ENCODE measurements at regions not wholly inside any gene's neighbourhood (a gene's known extent, or its start where the extent isn't known, plus 50 kb on each side); places are given as distances from the start of the nearest gene placed in this dataset.

DNA sequence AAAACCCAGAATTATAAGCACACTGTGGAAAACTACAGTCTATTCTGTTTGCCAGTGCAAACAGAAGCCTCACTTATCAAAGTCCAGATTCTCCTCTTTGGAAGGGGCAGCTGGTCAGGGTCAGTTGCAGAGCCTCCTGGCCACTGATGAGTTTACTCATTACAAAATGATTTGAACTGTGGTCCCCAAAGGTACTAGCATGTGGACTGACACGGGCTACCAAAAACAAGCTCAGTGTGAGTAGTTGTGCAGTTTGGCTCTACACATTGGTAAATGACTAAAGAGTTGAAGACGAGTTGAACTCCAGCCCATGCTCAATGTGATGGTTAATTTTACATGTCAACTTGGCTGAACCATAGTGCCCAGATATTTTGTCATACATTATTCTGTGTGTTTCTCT, 221.5 kb downstream of the ZIC4 start:
- Histone ChIP-seq H3K9ac (ENCODE audit: low read depth, low read length, poor library complexity, severe bottlenecking) (no peak overlapping the region), H3K4me2 (ENCODE audit: low read depth, low read length, poor library complexity, severe bottlenecking) (no peak overlapping the region)
- TF ChIP-seq EZH2phosphoT487 (IDR thresholded peaks at IDR 0.05; ENCODE audit: borderline replicate concordance) (no peak), CTCF (conservative IDR thresholded peaks at IDR 0.05; ENCODE audit: low read length) (no peak)

GRCh38 chr3:147173257-147173656, 233.1 kb downstream of the ZIC4 start:
- H3K79me2 ChIP-seq (ENCODE audit: insufficient read depth, low read length), result no peaks in the 10 kb centered on the region
- no peaks in the 10 kb centered on the region for H3F3A ChIP-seq (ENCODE audit: low read depth)
- H3K27me3 ChIP-seq (ENCODE audit: insufficient read depth, low read length, poor library complexity, severe bottlenecking), result no peaks in the 10 kb centered on the region
- no peak overlapping the region for H2AFZ ChIP-seq (ENCODE audit: low read length)
- H3K9me3 ChIP-seq (ENCODE audit: insufficient read depth, low read depth, low read length), result no peaks in the 10 kb centered on the region
- no peaks in the 10 kb centered on the region for H3K4me1 ChIP-seq (ENCODE audit: insufficient read depth, low read length, poor library complexity, severe bottlenecking)
- H3K4me3 ChIP-seq (ENCODE audit: low read length, poor library complexity, severe bottlenecking), result no peak overlapping the region
- no peaks in the 10 kb centered on the region for H3K36me3 ChIP-seq (ENCODE audit: insufficient read depth, low read length)
- H3K9me2 ChIP-seq (replicated peaks; ENCODE audit: low read depth, low read length), result no peaks in the 10 kb centered on the region
- no peak for TF ChIP-seq EZH2phosphoT487 (IDR thresholded peaks at IDR 0.05; ENCODE audit: borderline replicate concordance)
- no peak for TF ChIP-seq CTCF (conservative IDR thresholded peaks at IDR 0.05; ENCODE audit: low read length)
- H4K20me1 ChIP-seq (ENCODE audit: insufficient read depth, low read length, poor library complexity, severe bottlenecking), result no peaks in the 10 kb centered on the region
- no peak overlapping the region for H3K9ac ChIP-seq (ENCODE audit: low read depth, low read length, poor library complexity, severe bottlenecking)
- no peak overlapping the region for H3K4me2 ChIP-seq (ENCODE audit: low read depth, low read length, poor library complexity, severe bottlenecking)

More for the DNA sequence above, 221.5 kb downstream of the ZIC4 start:
- Histone ChIP-seq H2AFZ (ENCODE audit: low read length) (no peak overlapping the region), H3K79me2 (ENCODE audit: insufficient read depth, low read length) (no peaks in the 10 kb centered on the region), H3F3A (ENCODE audit: low read depth) (no peaks in the 10 kb centered on the region), H3K4me3 (ENCODE audit: low read length, poor library complexity, severe bottlenecking) (no peak overlapping the region), H3K9me2 (replicated peaks; ENCODE audit: low read depth, low read length) (no peaks in the 10 kb centered on the region), H3K4me1 (ENCODE audit: insufficient read depth, low read length, poor library complexity, severe bottlenecking) (no peaks in the 10 kb centered on the region), H4K20me1 (ENCODE audit: insufficient read depth, low read length, poor library complexity, severe bottlenecking) (no peaks in the 10 kb centered on the region), H3K27me3 (ENCODE audit: insufficient read depth, low read length, poor library complexity, severe bottlenecking) (no peaks in the 10 kb centered on the region), H3K36me3 (ENCODE audit: insufficient read depth, low read length) (no peaks in the 10 kb centered on the region), H3K9me3 (ENCODE audit: insufficient read depth, low read depth, low read length) (no peaks in the 10 kb centered on the region)

GRCh38 chr3:147162743-147163142, 243.6 kb downstream of the ZIC4 start:
- Histone ChIP-seq H3K4me3 (ENCODE audit: low read length, poor library complexity, severe bottlenecking) (no peak overlapping the region), H3K79me2 (ENCODE audit: insufficient read depth, low read length) (no peaks in the 10 kb centered on the region), H3K4me2 (ENCODE audit: low read depth, low read length, poor library complexity, severe bottlenecking) (no peak overlapping the region), H3K9ac (ENCODE audit: low read depth, low read length, poor library complexity, severe bottlenecking) (no peak overlapping the region), H3K9me3 (ENCODE audit: insufficient read depth, low read depth, low read length) (no peaks in the 10 kb centered on the region), H4K20me1 (ENCODE audit: insufficient read depth, low read length, poor library complexity, severe bottlenecking) (no peaks in the 10 kb centered on the region), H2AFZ (ENCODE audit: low read length) (no peak overlapping the region), H3K4me1 (ENCODE audit: insufficient read depth, low read length, poor library complexity, severe bottlenecking) (no peaks in the 10 kb centered on the region), H3K36me3 (ENCODE audit: insufficient read depth, low read length) (no peaks in the 10 kb centered on the region), H3K27me3 (ENCODE audit: insufficient read depth, low read length, poor library complexity, severe bottlenecking) (no peaks in the 10 kb centered on the region), H3K9me2 (replicated peaks; ENCODE audit: low read depth, low read length) (no peaks in the 10 kb centered on the region), H3F3A (ENCODE audit: low read depth) (no peaks in the 10 kb centered on the region)
- TF ChIP-seq EZH2phosphoT487 (IDR thresholded peaks at IDR 0.05; ENCODE audit: borderline replicate concordance) (no peak), CTCF (conservative IDR thresholded peaks at IDR 0.05; ENCODE audit: low read length) (no peak)
